HAP-1 (cell line): ENCODE measurements at regions not wholly inside any gene's neighbourhood (a gene's known extent, or its start where the extent isn't known, plus 50 kb on each side); places are given as distances from the start of the nearest gene placed in this dataset.

Source experiments
- DNase-seq, 2 experiments: peaks; one replicate each; pipeline ENCODE4 v3.0.0-alpha.2; 2016 to 2020; ENCODE audit warnings: low spot score in 2 of 2
- H3K27me3 ChIP-seq: fragments of 250-450 bp; sonication (Bioruptor Pico); 2 replicates; pipeline ENCODE4 v1.5.1; 2020; ENCODE audit warnings: low read depth, mild to moderate bottlenecking, moderate library complexity
- H3K36me3 ChIP-seq: fragments of 250-450 bp; sonication (Bioruptor Pico); replicated peaks from 2 replicates; pipeline ENCODE4 v1.5.1; 2020; ENCODE audit warnings: mild to moderate bottlenecking
- H3K4me1 ChIP-seq: fragments of 250-450 bp; sonication (Bioruptor Pico); 2 replicates; pipeline ENCODE4 v1.5.1; 2020; ENCODE audit warnings: mild to moderate bottlenecking
- H3K4me3 ChIP-seq: fragments of 250-450 bp; sonication (Bioruptor Pico); 2 replicates; pipeline ENCODE4 v1.5.1; 2020; ENCODE audit warnings: mild to moderate bottlenecking, moderate library complexity
- H3K9me3 ChIP-seq: fragments of 250-450 bp; sonication (Bioruptor Pico); 2 replicates; pipeline ENCODE4 v1.5.1; 2020; ENCODE audit warnings: mild to moderate bottlenecking, moderate library complexity
- in situ Hi-C: fragments of 300-500 bp; cut with MboI; formaldehyde crosslinking; loops from 3 replicates; pipeline ENCODE4 v1.14.3; 2020; ENCODE audit warnings: low sequenced_read_pairs, inconsistent platforms, mixed read lengths

- Histone ChIP-seq H3K9me3 (no peaks in the 10 kb centered on the region), H3K27me3 (no peaks in the 10 kb centered on the region), H3K4me3 (no peak overlapping the region), H3K4me1 (no peaks in the 10 kb centered on the region), H3K36me3 (no peaks in the 10 kb centered on the region)
- in situ Hi-C loops = no loop called here
- DNase-seq = no peak
Observed at GRCh38 chr10:43957267-43958070, 308.8 kb upstream of the ZNF32 start.

- no peaks in the 10 kb centered on the region for H3K4me1 ChIP-seq
- no peaks in the 10 kb centered on the region for H3K36me3 ChIP-seq
- no peak overlapping the region for H3K4me3 ChIP-seq
- H3K9me3 ChIP-seq = no peaks in the 10 kb centered on the region
- H3K27me3 ChIP-seq = no peaks in the 10 kb centered on the region
- no peak for DNase-seq
- in situ Hi-C loops = no loop called here
Observed at GRCh38 chr10:43955978-43956377, 307.3 kb upstream of the ZNF32 start.

DNA sequence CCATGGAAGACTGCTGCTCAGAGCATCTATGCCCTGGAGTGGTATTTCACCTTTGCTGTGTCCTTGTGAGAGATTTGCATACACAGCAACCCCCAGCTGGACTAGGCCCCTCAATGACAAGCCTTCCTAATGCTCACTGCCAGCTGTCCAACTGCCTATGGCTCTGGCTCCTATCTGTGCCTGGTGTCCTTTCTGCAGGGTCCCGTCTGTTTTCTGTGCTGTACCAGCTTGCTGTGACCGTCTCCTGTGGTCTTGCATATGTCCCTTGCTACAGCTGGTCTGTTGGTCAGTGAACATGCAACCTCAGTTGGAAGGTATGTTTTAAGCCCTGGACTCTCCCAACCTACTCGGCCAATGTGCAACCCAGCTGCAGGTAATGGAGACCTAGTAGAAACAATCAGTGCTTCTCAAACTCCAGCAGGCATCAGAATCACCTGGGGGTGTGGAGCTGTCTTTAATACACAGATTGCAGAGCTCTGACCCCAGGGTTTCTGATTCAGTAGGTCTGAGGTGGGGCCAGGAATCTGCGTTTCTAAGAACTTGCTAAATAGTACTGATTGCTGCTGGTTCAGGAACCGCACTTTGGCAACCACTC lies 306.4 kb upstream of the ZNF32 start:
- in situ Hi-C loops = no loop called here
- no peak for DNase-seq

DNA sequence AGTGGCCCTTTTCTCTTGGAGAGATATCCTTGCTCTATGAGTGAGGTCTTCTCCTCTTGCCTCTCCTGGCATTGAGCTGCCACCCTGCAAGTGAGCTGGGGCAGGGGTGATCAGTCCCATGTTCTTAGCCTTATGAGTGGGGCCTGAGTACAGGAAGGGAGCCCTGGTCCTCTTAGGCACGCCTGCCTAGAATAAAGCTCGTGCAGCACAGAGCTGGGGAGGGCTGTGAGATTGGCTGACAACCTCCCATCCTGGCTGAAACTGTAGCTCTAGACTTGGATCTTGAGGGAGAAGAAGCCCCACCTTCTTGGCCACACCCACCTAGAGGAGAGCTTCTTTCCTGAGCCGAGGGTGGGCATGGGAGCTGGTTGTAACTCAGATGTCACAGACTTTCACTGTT lies 305.0 kb upstream of the ZNF32 start:
- no peaks in the 10 kb centered on the region for H3K36me3 ChIP-seq
- no peak for DNase-seq
- H3K9me3 ChIP-seq = no peaks in the 10 kb centered on the region
- no peaks in the 10 kb centered on the region for H3K4me1 ChIP-seq
- no peaks in the 10 kb centered on the region for H3K27me3 ChIP-seq
- in situ Hi-C loops = no loop called here
- H3K4me3 ChIP-seq = no peak overlapping the region

More for the DNA sequence above, 306.4 kb upstream of the ZNF32 start:
- Histone ChIP-seq H3K4me3 (no peak overlapping the region), H3K4me1 (no peaks in the 10 kb centered on the region), H3K9me3 (no peaks in the 10 kb centered on the region), H3K36me3 (no peaks in the 10 kb centered on the region), H3K27me3 (no peaks in the 10 kb centered on the region)

DNA sequence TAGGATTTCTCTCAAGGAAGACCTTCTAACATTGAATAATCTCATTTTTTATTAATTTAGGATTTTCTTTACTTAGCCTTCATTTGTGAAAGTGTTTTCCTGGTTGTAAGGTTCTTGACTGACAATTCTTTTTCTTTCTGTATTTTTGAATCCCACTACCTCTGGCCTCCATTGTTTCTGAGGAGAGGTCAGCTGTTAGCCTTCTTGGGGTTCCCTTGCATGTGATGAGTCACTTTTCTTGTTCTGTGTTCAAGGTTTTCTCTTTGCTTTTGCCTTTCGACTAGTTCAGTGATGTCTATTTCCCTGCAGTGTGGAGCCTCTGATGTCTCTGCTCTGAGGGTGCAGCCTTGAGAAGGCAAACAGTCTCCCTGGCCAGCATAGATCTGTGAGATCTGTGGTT lies 304.1 kb upstream of the ZNF32 start:
- in situ Hi-C loops = no loop called here
- no peaks in the 10 kb centered on the region for H3K27me3 ChIP-seq
- H3K4me1 ChIP-seq = no peaks in the 10 kb centered on the region
- H3K9me3 ChIP-seq = no peaks in the 10 kb centered on the region
- no peak overlapping the region for H3K4me3 ChIP-seq
- no peaks in the 10 kb centered on the region for H3K36me3 ChIP-seq
- DNase-seq = no peak

DNA sequence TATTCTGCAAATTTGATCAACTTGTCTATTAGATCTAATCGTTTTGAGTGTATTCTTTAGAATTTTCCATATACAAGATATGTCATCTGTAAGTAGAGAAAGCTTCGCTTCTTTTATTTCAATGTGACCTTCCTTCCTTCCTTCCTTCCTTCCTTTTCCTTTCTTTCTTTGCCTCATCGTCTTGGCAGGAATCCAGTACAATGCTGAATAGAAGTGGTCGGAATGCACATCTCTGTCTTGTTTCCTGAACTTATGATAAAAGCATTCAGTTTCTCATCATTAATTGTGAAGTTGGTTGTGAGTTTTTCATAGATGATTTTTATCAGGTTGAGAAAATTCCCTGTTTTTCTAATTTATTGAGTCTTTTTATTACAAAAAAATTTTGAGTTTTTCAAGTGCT lies 300.7 kb upstream of the ZNF32 start:
- in situ Hi-C loops = no loop called here
- H3K9me3 ChIP-seq = no peaks in the 10 kb centered on the region
- no peak for DNase-seq
- H3K4me1 ChIP-seq = no peaks in the 10 kb centered on the region
- no peaks in the 10 kb centered on the region for H3K27me3 ChIP-seq
- H3K36me3 ChIP-seq = no peaks in the 10 kb centered on the region
- no peak overlapping the region for H3K4me3 ChIP-seq

DNA sequence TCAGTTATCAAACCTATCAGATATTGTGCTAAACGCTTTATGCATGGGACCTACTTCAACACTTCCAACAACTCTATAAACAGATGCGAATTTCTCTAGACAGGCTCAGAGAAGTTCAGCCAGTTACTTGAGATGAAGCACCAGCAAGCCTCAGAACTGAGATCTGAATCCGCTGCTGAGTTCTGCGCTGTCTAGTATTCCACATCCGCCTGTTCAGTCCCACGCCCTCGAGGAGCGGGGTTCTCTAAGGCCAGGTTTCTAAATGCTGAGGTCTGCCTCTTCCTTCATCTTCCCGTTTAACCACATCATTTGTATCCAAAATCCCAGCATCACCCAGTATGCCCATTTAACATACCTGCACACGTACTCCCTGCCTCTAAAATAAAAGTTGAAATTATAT lies 297.8 kb upstream of the ZNF32 start:
- H3K4me3 ChIP-seq = no peak overlapping the region
- in situ Hi-C loops = no loop called here
- H3K4me1 ChIP-seq = no peaks in the 10 kb centered on the region
- no peaks in the 10 kb centered on the region for H3K36me3 ChIP-seq
- no peak for DNase-seq
- H3K9me3 ChIP-seq = no peaks in the 10 kb centered on the region
- H3K27me3 ChIP-seq = no peaks in the 10 kb centered on the region

- Histone ChIP-seq H3K36me3 (no peaks in the 10 kb centered on the region), H3K4me1 (no peaks in the 10 kb centered on the region), H3K4me3 (no peak overlapping the region), H3K9me3 (no peaks in the 10 kb centered on the region), H3K27me3 (no peaks in the 10 kb centered on the region)
- no peak for DNase-seq
- in situ Hi-C loops = no loop called here
Observed at GRCh38 chr10:43945908-43946307, 297.2 kb upstream of the ZNF32 start.

GRCh38 chr10:43945094-43945730 lies 296.5 kb upstream of the ZNF32 start:
- no peaks in the 10 kb centered on the region for H3K36me3 ChIP-seq
- H3K4me3 ChIP-seq = no peak overlapping the region
- H3K9me3 ChIP-seq = no peaks in the 10 kb centered on the region
- in situ Hi-C loops = no loop called here
- DNase-seq = no peak
- no peaks in the 10 kb centered on the region for H3K27me3 ChIP-seq
- no peaks in the 10 kb centered on the region for H3K4me1 ChIP-seq

DNA sequence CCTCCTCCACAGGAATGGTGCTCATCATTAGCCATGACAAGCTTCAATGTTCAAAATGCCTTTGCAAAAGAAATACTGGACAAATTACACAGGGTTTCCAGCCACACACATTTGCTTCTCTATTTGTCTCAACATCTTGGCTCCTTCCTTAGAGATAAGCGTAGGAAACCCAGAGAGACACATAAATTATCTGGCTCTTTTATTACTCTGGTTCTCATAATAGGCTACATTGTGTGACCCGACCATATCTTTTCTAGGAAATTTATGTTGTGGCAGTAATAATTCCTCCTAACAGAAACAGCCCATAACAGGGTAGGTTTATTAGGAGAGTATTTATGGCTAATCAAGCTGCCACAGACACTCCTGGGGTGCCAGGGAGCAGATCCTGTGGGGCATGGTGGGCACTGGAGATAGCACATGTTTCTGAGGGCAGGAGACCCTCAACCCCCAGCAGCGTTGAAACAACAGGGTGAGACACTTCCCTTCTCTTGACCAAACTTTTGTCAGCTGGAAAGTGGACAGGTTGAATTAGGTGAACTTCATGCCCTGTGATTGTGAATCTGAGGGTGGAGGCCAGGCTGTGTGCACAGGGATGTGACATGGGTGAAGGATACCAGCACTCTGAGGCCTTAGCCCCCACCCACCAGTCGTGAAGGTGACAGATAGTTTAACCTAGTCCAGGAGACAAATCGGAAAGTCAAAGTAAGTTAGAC lies 295.9 kb upstream of the ZNF32 start:
- H3K9me3 ChIP-seq = no peaks in the 10 kb centered on the region
- DNase-seq = no peak
- no peaks in the 10 kb centered on the region for H3K27me3 ChIP-seq
- no peak overlapping the region for H3K4me3 ChIP-seq
- in situ Hi-C loops = no loop called here
- no peaks in the 10 kb centered on the region for H3K4me1 ChIP-seq
- H3K36me3 ChIP-seq = no peaks in the 10 kb centered on the region

DNA sequence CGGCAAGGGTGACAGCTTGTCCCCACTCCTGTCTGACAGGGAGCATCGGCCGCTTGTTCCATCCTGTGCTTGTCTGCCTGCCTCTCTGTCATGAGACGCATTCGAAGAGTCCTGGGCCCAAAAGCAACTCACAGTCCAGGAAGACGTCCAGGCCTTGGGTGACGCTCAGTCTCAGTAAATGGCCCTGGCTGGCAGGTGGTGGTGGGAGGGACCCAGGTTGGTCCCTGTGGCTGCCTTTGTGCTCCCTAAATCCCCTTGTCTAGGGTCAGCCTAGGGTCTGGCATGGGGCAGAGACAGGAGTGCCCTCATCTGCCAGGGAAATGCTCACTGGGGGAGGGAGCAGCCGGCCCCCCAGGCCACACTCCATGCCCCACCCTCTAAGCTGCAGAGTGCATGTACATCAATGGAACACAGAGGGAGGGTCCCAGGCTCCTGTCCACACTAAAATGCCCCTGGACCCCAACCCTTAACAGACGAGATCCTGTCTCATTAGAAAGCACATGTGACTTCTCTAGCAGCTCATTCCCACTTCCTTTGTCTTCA lies 295.2 kb upstream of the ZNF32 start:
- DNase-seq = no peak
- H3K27me3 ChIP-seq = no peaks in the 10 kb centered on the region
- no peaks in the 10 kb centered on the region for H3K4me1 ChIP-seq
- H3K9me3 ChIP-seq = no peaks in the 10 kb centered on the region
- H3K4me3 ChIP-seq = no peak overlapping the region
- H3K36me3 ChIP-seq = no peaks in the 10 kb centered on the region
- in situ Hi-C loops = no loop called here

DNA sequence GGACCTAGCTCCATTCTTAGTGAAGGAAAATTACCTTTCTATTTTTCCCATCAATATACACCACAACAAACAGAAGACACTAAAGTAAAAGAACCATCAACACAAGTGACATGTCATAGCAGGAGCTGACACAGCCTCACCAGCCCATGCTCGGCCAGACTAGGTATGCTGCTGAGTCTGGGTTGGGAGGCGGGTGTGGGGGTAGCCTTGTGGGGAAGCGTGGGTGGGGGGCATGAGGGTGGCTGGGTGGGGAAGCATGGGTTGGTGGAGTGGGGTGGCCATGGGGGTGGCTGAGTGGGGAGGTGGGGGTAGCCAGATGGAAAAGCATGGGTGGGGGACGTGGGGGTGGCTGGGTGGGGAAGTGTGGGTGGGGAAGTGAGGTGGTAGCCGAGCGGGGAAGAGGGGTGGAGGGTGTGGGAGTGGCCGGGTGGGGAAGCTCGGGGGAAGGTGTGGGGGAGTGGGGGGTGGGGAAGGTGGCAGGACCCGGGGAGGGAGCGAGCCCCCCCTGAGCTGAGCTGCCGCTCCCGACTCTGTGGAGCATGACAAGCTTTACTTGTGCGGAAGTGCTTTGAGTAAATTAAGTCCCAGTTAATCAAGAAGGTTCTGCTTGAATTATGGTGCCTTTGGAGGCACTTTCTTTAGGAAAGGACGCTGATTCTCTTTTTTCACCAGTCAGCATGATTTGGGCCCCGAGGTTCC lies 294.6 kb upstream of the ZNF32 start:
- in situ Hi-C loops = no loop called here
- Histone ChIP-seq H3K36me3 (no peaks in the 10 kb centered on the region), H3K9me3 (no peaks in the 10 kb centered on the region), H3K27me3 (no peaks in the 10 kb centered on the region), H3K4me3 (no peak overlapping the region), H3K4me1 (no peaks in the 10 kb centered on the region)
- DNase-seq = no peak

- in situ Hi-C loops = no loop called here
- Histone ChIP-seq H3K4me1 (no peaks in the 10 kb centered on the region), H3K9me3 (no peaks in the 10 kb centered on the region), H3K27me3 (no peaks in the 10 kb centered on the region), H3K36me3 (no peaks in the 10 kb centered on the region), H3K4me3 (no peak overlapping the region)
- DNase-seq = no peak
Observed at GRCh38 chr10:43942096-43942850, 293.6 kb upstream of the ZNF32 start.
